ENCODE measurements at regions not wholly inside any gene's neighbourhood (a gene's known extent, or its start where the extent isn't known, plus 50 kb on each side); places are given as distances from the start of the nearest gene placed in this dataset.

GRCh38 chr17:33687831-33688230, 394.7 kb upstream of the ASIC2 start:
- Histone ChIP-seq H3K4me1 (ENCODE audit: control insufficient read depth in 4 of 4, insufficient read depth in 4 of 4, low read length in 3 of 4) (no peaks in the 10 kb centered on the region), H3K4me3 (ENCODE audit: low read depth in 1 of 3, low read length in 3 of 3) (no peak overlapping the region), H3K27me3 (ENCODE audit: control insufficient read depth in 4 of 4, insufficient read depth in 4 of 4, low read length in 3 of 4) (peaks cover 0 to 4% (median 0%) of the 10 kb centered on the region in 4 donors), H3K9me3 (ENCODE audit: control insufficient read depth in 4 of 4, low read length in 3 of 4) (no peaks in the 10 kb centered on the region), H3K36me3 (ENCODE audit: control insufficient read depth in 4 of 4, insufficient read depth in 3 of 4, low read depth in 1 of 4, low read length in 3 of 4) (no peaks in the 10 kb centered on the region), H3K27ac (ENCODE audit: low read depth in 1 of 2, low read length in 2 of 2) (no peak overlapping the region), H3K9ac (ENCODE audit: low read depth in 1 of 2, low read length in 2 of 2) (no peak overlapping the region)
- WGBS = 70% methylated on average over 3 of the region's 3 CpGs
- TF ChIP-seq FOXA2 (IDR thresholded peaks at IDR 0.05) (no peak), JUND (IDR thresholded peaks at IDR 0.05) (no peak), EGR1 (IDR thresholded peaks at IDR 0.05; ENCODE audit: low read depth in 2 of 2) (no peak), REST (IDR thresholded peaks at IDR 0.05) (no peak), SP1 (IDR thresholded peaks at IDR 0.05) (no peak), FOXA1 (IDR thresholded peaks at IDR 0.05) (no peak), HNF4A (conservative IDR thresholded peaks at IDR 0.05) (no peak), RAD21 (IDR thresholded peaks at IDR 0.05) (no peak)
- DNase-seq (ENCODE audit: low spot score) = no peak

- no peaks in the 10 kb centered on the region for H3K4me1 ChIP-seq (ENCODE audit: control insufficient read depth in 4 of 4, insufficient read depth in 4 of 4, low read length in 3 of 4)
- no peak for TF ChIP-seq TAF1 (conservative IDR thresholded peaks at IDR 0.05)
- TF ChIP-seq FOXA2 (IDR thresholded peaks at IDR 0.05) = no peak
- no peak for TF ChIP-seq HNF4G (IDR thresholded peaks at IDR 0.05)
- no peak for TF ChIP-seq MAX (IDR thresholded peaks at IDR 0.05)
- TF ChIP-seq RXRA (IDR thresholded peaks at IDR 0.05) = no peak
- no peak for TF ChIP-seq EGR1 (IDR thresholded peaks at IDR 0.05; ENCODE audit: low read depth in 2 of 2)
- no peak for TF ChIP-seq ZBTB33 (IDR thresholded peaks at IDR 0.05)
- no peak for TF ChIP-seq GABPA (IDR thresholded peaks at IDR 0.05 in 1 of 2, conservative IDR thresholded peaks at IDR 0.05 in 1 of 2)
- TF ChIP-seq REST (IDR thresholded peaks at IDR 0.05) = no peak
- WGBS = 86% methylated on average over 4 of the region's 4 CpGs
- H3K27me3 ChIP-seq (ENCODE audit: control insufficient read depth in 4 of 4, insufficient read depth in 4 of 4, low read length in 3 of 4) = peaks cover 0 to 4% (median 0%) of the 10 kb centered on the region in 4 donors
- no peak overlapping the region for H3K27ac ChIP-seq (ENCODE audit: low read depth in 1 of 2, low read length in 2 of 2)
- H3K4me3 ChIP-seq (ENCODE audit: low read depth in 1 of 3, low read length in 3 of 3) = no peak overlapping the region
- no peak overlapping the region for H3K9ac ChIP-seq (ENCODE audit: low read depth in 1 of 2, low read length in 2 of 2)
- DNase-seq (ENCODE audit: low spot score) = no peak
- no peaks in the 10 kb centered on the region for H3K36me3 ChIP-seq (ENCODE audit: control insufficient read depth in 4 of 4, insufficient read depth in 3 of 4, low read depth in 1 of 4, low read length in 3 of 4)
- H3K9me3 ChIP-seq (ENCODE audit: control insufficient read depth in 4 of 4, low read length in 3 of 4) = no peaks in the 10 kb centered on the region
These were observed 395.7 kb upstream of the ASIC2 start for GRCh38 chr17:33688771-33689170.

Data from liver (tissue), 7 donors.